A549 (cell line): ENCODE measurements at regions not wholly inside any gene's neighbourhood (a gene's known extent, or its start where the extent isn't known, plus 50 kb on each side); places are given as distances from the start of the nearest gene placed in this dataset.
"Not testable (repeated sequence)": the region's sequence is repeated elsewhere in the genome, so short reads cannot be mapped to it uniquely, and the experiment has no call there.

ENCODE experiments used
- CHD2 ChIP-seq: fragments of 150-350 bp; IDR thresholded peaks from 2 replicates; pipeline ENCODE4 v1.6.1; 2014; ENCODE audit warnings: low read length; ENCODE audit not compliant: partially characterized antibody
- EP300 ChIP-seq, 2 experiments: fragments of >200 bp; sonication (Bioruptor Twin); formaldehyde crosslinking; IDR thresholded peaks; 2 replicates in 1 of 2; 3 replicates in 1 of 2; pipeline ENCODE4 v1.6.1; 2016 to 2017
- HOXA7 ChIP-seq: fragments of 250-450 bp; sonication (Bioruptor Pico); IDR thresholded peaks from 2 replicates; pipeline ENCODE4 v1.5.0; 2020; ENCODE audit warnings: mild to moderate bottlenecking, moderate library complexity
- POLR2A ChIP-seq: IDR thresholded peaks from 2 replicates; pipeline ENCODE4 v1.6.1; 2012; ENCODE audit warnings: mild to moderate bottlenecking, low read length
- RNF2 ChIP-seq: fragments of 200-600 bp; sonication (generic); IDR thresholded peaks from 2 replicates; pipeline ENCODE4 v1.6.1; 2016; ENCODE audit warnings: low read depth, mild to moderate bottlenecking, antibody characterized with exemption, moderate library complexity, borderline replicate concordance
- SREBF2 ChIP-seq: fragments of 450-650 bp; IDR thresholded peaks from 2 replicates; pipeline ENCODE4 v1.6.1; 2014; ENCODE audit warnings: mild to moderate bottlenecking, moderate library complexity
- TF ChIP-seq, protein P1 (sequence below): fragments of >200 bp; sonication (Bioruptor Twin); formaldehyde crosslinking; IDR thresholded peaks from 3 replicates; pipeline ENCODE4 v1.5.1; 2016
- TF ChIP-seq, protein P2 (sequence below): IDR thresholded peaks from 2 replicates; pipeline ENCODE4 v1.6.1; 2012

DNA sequence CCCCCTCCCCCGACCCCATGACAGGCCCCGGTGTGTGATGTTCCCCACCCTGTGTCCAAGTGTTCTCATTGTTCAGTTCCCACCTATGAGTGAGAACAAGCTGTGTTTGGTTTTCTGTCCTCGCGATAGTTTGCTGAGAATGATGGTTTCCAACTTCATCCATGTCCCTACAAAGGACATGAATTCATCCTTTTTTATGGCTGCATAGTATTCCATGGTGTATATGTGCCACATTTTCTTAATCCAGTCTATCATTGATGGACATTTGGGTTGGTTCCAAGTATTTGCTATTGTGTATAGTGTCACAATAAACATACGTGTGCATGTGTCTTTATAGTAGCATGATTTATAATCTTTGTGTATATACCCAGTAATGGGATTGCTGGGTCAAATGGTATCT lies 110.4 kb upstream of the CRHR1 start:
- TF ChIP-seq SREBF2; POLR2A; CHD2; RNF2; EP300 (IDR thresholded peaks at IDR 0.05); HOXA7 (CRISPR knock-in tag): not testable (repeated sequence)
- TF ChIP-seq, protein P1, sequence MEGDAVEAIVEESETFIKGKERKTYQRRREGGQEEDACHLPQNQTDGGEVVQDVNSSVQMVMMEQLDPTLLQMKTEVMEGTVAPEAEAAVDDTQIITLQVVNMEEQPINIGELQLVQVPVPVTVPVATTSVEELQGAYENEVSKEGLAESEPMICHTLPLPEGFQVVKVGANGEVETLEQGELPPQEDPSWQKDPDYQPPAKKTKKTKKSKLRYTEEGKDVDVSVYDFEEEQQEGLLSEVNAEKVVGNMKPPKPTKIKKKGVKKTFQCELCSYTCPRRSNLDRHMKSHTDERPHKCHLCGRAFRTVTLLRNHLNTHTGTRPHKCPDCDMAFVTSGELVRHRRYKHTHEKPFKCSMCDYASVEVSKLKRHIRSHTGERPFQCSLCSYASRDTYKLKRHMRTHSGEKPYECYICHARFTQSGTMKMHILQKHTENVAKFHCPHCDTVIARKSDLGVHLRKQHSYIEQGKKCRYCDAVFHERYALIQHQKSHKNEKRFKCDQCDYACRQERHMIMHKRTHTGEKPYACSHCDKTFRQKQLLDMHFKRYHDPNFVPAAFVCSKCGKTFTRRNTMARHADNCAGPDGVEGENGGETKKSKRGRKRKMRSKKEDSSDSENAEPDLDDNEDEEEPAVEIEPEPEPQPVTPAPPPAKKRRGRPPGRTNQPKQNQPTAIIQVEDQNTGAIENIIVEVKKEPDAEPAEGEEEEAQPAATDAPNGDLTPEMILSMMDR: not testable (repeated sequence)
- TF ChIP-seq, protein P2, sequence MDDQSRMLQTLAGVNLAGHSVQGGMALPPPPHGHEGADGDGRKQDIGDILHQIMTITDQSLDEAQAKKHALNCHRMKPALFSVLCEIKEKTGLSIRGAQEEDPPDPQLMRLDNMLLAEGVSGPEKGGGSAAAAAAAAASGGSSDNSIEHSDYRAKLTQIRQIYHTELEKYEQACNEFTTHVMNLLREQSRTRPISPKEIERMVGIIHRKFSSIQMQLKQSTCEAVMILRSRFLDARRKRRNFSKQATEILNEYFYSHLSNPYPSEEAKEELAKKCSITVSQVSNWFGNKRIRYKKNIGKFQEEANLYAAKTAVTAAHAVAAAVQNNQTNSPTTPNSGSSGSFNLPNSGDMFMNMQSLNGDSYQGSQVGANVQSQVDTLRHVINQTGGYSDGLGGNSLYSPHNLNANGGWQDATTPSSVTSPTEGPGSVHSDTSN: not testable (repeated sequence)
